ENCODE measurements at regions not wholly inside any gene's neighbourhood (a gene's known extent, or its start where the extent isn't known, plus 50 kb on each side); places are given as distances from the start of the nearest gene placed in this dataset.

DNA sequence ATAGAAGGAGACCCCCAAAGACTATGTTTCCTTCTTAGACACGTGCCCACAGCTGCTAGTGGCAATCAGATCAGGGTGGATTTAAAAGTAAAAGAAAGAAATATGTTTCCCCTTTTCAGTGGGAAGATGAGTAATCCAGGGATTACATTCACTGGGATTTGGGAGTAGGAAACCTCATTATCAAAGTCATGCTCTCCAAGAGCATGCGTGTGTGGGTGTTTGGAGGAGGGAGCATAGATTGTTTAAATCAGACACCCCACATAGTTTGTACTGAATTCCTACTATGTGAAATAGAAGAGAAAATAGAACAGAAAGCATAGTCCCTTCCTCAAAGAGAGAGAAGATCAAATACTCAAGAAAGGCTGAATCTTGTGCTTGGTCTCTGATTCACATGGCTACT lies 65.5 kb upstream of the TBCA start:
- no peak overlapping the region for H3K4me3 ChIP-seq (ENCODE audit: low read depth, low read length)
- TF ChIP-seq, protein P1, sequence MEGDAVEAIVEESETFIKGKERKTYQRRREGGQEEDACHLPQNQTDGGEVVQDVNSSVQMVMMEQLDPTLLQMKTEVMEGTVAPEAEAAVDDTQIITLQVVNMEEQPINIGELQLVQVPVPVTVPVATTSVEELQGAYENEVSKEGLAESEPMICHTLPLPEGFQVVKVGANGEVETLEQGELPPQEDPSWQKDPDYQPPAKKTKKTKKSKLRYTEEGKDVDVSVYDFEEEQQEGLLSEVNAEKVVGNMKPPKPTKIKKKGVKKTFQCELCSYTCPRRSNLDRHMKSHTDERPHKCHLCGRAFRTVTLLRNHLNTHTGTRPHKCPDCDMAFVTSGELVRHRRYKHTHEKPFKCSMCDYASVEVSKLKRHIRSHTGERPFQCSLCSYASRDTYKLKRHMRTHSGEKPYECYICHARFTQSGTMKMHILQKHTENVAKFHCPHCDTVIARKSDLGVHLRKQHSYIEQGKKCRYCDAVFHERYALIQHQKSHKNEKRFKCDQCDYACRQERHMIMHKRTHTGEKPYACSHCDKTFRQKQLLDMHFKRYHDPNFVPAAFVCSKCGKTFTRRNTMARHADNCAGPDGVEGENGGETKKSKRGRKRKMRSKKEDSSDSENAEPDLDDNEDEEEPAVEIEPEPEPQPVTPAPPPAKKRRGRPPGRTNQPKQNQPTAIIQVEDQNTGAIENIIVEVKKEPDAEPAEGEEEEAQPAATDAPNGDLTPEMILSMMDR (IDR thresholded peaks at IDR 0.05; ENCODE audit: low read depth, low read length, missing control alignments): no peak
- no peak for DNase-seq (ENCODE audit: low read depth)

DNA sequence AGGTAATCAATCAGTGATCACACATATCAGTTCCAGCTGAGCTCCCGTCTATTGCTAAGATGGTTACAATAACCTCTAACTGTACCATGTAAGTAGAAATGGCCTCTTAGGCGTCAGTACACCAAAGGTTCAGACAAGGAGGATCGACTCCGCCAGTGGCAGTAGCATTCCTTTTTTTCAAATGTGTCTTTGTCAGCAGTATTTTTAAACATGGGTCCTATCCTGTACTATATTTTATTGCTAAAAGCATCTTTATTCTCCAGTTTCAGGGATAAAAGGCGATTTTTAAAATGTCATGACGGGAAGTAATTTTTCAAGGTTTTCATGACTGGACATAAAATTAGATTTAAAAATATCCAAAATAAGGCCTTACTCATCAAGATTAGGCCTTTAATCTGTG lies 64.8 kb upstream of the TBCA start:
- no peak overlapping the region for H3K4me3 ChIP-seq (ENCODE audit: low read depth, low read length)
- TF ChIP-seq, protein P1 (IDR thresholded peaks at IDR 0.05; ENCODE audit: low read depth, low read length, missing control alignments): no peak
- DNase-seq (ENCODE audit: low read depth): no peak

DNA sequence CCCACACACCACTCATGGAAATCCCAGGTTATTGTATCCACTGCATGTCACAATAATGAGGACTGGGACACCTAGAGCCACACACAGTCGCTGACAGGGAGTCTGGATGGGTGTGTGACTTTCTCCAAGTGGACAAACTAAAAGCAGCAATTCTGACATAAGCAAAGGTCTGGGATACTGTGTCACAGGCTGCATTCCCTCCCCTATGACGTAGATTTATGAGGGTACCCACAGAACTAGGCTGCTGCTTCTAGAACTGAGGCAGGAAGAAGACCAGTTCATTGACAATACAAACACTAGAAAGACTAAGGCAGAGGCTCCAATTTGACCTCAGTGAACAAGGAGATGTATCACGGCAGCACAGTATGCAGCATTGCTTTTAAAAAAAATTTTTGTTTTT lies 63.6 kb upstream of the TBCA start:
- TF ChIP-seq, protein P1 (IDR thresholded peaks at IDR 0.05; ENCODE audit: low read depth, low read length, missing control alignments): no peak
- DNase-seq (ENCODE audit: low read depth): no peak
- no peak overlapping the region for H3K4me3 ChIP-seq (ENCODE audit: low read depth, low read length)

DNA sequence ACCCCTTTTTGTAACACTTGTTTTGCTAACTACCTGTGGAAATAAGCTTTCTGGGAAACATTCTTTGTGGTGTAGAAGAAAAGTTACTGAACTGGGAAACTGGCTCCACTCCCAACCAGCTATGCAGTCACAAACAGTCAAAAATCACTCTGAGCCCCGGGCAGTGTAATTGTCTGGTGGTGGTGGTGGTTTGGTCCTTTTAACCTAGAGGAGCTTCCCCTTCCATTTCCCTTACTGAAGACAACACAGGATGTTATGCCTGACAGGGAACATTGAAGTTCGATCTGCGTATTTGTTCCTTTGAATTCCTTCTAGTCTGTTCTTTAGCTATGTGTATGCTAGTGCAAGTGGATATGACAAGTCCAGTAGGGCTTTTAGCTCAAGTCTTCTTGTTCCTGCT lies 56.8 kb upstream of the TBCA start:
- TF ChIP-seq, protein P1 (IDR thresholded peaks at IDR 0.05; ENCODE audit: low read depth, low read length, missing control alignments): no peak

DNA sequence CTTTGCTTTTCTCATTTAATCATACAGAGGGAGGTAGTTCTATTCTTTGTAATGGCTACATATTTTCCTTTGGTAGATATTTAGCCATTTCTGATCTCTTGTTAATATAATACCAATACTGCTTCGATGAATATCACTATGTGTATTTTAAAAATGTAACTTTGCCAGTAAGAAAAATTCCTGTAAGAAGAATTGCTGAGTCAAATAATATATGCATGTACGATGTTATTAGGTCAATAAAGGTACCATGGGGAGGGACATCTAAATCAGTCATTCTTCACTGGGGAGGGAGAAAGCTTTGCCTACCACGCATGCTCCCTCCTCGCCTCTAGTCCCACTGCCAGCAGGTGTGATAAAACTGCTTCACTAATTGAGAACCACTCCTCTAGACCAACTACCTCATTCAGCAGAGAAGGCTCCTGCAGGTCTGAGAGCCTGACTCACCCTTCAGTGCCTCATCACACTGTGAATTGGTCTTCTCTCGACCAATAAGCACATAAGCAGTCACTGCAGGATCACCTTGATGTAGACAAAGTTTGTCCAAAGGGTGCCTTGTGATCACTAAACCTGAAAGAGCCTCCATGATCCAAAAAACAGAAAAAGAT lies 56.1 kb upstream of the TBCA start:
- DNase-seq (ENCODE audit: low read depth): no peak
- TF ChIP-seq, protein P1 (IDR thresholded peaks at IDR 0.05; ENCODE audit: low read depth, low read length, missing control alignments): no peak
- H3K4me3 ChIP-seq (ENCODE audit: low read depth, low read length): no peak overlapping the region

More for the DNA sequence above, 56.8 kb upstream of the TBCA start:
- no peak for DNase-seq (ENCODE audit: low read depth)
- H3K4me3 ChIP-seq (ENCODE audit: low read depth, low read length): no peak overlapping the region

DNA sequence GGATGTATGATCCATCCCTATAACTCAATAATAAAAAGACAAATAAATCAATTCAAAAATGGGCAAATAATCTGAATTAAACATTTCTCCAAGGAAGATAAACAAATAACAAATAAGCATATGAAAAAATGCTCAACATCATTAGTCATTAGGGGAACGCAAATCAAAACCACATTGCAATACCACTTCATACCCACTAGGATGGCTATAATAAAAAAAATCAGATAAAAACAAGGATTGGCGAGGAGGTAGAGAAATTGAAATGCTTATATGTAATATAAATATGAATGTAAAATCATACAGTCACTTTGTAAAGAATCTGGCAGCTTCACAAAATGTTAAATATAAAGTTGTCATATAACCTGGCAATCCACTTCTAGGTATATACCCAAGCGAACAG lies 52.3 kb upstream of the TBCA start:
- H3K4me3 ChIP-seq (ENCODE audit: low read depth, low read length): no peak overlapping the region
- TF ChIP-seq, protein P1 (IDR thresholded peaks at IDR 0.05; ENCODE audit: low read depth, low read length, missing control alignments): peak; percentile 14
- no peak for DNase-seq (ENCODE audit: low read depth)
